GM19351 (cell line): ENCODE measurements at regions not wholly inside any gene's neighbourhood (a gene's known extent, or its start where the extent isn't known, plus 50 kb on each side); places are given as distances from the start of the nearest gene placed in this dataset.

Source experiments
- ATAC-seq: cut with Tn5 transposase; IDR thresholded peaks from one replicate; pipeline ENCODE4 v1.9.1; 2021; ENCODE audit warnings: mild to moderate bottlenecking, moderate library complexity; ENCODE audit not compliant: unreplicated experiment

GRCh38 chr3:3689601-3690375, 109.4 kb upstream of the LRRN1 start:
- ATAC-seq: no peak

GRCh38 chr3:3686907-3687648, 112.2 kb upstream of the LRRN1 start:
- no peak for ATAC-seq

DNA sequence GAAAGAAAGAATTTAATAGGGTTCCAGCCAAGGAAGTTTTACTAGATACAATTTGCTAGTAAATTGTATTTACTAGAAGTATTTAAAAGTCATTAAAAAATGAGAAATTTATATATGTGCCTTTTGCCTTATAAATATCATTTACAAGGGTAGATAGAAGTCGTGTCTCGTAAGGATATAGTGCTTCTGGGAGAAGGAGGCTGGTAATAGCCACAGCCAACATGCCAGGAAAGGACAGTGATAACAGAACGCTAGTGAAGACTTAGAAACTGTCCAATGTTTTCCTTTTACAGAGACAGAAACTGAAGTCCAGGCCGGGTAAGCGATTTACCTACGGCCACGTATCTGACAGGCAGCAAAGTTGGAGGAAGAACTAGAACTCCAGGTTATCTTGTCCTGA, 113.5 kb upstream of the LRRN1 start:
- ATAC-seq: no peak

DNA sequence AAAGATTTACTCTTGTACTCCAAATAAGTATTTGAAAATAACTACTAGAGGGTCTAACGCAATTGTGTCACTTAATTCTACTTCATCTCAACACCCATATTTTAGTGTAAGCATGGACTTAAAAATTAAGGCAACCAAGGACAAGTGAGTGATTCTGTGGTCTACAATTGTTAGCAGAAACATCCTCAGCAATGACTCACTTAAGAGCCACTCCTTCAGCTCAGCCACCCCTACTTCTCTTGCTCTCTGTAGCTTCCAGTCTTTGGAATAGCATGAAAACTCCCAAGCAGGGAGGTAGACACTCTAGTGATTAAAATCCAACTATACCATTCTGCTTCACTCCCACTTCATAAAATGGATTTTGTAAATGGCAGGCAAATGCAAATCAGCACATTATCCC, 116.0 kb upstream of the LRRN1 start:
- no peak for ATAC-seq

DNA sequence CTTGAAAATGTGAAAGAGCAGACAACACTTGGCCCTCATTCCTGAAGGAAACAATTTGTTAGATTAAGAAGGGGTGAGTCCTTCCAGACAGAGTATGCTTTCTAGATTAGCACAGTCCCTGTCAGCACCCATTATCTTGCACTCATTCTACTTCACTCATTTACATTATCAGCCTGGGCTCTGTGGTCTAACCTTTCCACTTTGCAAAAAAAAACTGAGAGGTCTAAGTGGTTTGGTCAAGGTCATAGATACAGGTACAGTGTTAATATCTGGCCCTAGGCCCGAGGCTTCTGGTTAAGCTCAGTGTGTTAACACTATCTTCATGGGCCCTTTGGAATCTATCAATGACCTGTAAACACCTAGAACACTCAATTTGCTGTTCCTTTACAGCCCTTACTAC, 123.4 kb upstream of the LRRN1 start:
- ATAC-seq: peak; percentile 42

- no peak for ATAC-seq
Observed at GRCh38 chr3:3675186-3675585, 124.0 kb upstream of the LRRN1 start.

GRCh38 chr3:3666664-3667063, 132.6 kb upstream of the LRRN1 start:
- ATAC-seq: peak; percentile 98

DNA sequence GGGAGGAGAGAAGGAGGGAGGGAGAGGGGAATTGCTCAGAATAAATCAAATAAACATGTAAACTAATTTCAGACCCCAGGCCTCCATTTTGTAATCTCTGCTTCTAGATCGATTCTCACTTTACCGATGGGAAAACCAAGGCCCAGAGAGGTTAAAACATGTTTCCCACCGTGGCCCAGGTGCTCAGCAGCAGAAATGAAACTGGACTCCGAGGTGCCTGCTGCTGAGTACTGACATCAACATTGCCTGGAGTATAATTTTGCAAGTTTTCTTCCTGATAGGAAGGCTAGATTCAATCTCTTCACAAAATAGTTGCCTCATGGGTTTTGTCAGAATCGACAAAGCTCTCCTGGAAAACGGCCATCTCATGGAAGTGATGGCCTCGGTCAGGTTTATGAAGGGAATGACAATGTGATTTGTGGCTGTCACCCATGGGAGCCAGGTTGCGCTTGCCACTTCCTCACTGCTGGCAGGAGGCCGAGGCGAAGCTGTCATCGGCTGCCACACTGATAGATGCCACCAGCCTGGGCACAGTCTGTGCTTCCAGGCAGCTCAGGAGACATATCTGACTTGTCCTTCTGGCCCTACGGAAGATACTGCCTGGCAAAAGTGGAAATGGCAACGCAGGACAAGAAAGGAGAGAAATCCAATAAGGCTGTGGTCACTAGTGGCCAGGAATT, 133.1 kb upstream of the LRRN1 start:
- peak; percentile 40 for ATAC-seq

GRCh38 chr3:3665546-3665945, 133.7 kb upstream of the LRRN1 start:
- ATAC-seq: no peak

DNA sequence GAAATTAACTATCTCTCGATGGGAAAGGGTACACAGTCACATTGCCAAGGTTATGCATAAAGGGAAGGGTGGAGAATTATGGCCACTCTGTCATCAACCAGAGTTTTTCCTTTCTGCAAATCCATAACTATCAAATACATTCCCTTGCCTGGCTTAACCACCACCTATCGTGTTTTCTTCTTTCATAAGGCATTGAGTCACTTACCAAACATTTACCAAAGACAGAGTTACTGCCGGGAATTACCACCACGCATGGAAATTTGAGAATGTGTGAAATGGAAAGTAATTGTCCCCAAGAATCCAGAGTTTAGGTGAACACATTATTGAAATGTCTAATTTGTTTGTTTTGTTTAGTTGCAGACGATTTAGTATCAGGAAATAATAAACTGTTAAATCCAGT, 134.3 kb upstream of the LRRN1 start:
- ATAC-seq: no peak

GRCh38 chr3:3662610-3663009, 136.6 kb upstream of the LRRN1 start:
- ATAC-seq: no peak

DNA sequence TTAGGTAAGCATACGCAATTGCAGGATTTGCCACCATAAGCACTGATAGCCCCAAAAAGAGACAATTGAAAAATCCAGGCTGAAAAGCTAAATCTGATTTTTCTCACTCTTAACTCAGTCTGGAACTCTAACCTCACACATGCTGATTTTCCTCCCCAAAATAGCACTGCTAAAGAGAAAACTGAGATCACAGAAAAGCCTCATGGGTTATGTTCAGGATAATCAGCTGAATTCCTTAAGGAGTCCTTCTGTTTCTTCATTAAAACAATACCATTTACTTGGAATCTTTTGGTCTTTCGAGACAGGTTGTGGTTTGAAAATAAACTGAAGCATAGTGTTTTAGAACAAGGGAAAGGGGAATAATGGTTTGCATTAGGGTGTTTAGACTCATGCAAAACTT, 144.3 kb upstream of the LRRN1 start:
- no peak for ATAC-seq

DNA sequence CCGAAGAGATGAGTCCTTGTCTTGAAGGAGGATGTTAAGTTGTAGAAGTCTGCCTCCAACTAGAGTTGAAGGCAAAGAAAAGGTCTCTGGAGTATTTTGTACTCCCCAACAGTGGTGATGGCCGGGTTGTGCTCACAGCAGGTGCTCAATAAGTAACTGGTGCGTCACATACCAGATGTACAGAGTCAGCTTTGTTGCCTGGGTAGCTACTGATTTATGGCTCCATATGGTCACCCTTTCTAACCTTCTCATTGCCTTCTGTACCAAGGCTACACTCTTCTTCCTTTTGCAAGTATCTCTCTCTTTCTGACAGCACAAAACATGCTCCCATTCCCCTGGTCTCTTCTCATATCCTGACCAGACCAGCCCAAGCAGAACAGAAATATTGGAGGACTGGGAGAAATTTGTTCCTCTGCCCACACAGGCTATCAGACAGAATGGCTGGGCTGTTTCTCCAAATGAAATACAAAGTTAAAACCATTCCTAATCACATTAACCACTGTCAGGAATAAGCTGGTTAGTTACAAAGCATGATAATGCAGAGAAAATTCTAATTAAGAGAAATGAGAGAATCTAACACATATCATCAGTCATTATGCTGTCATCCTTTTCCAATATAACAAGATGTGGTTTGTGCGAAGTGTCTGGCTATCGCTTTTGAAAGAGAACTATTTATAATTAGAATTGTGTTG, 150.1 kb upstream of the LRRN1 start:
- no peak for ATAC-seq

DNA sequence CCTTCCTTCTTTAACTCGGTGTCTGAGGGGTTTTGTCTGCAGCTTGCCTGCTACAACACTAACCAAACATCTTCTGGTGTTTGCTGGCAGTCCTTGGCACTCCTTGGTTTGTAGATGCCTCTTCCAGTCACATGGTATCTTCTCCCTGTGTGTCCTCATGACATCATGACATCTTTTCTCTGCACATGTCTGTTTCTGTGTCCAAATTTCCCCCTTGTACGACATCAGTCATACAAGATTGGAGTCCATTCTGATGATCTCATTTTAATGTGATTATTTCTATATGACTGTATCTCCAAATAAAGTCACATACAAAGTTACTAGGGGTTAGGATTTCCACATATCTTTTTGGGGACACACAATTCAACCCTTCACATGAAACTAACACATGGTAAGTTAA, 152.3 kb upstream of the LRRN1 start:
- no peak for ATAC-seq

DNA sequence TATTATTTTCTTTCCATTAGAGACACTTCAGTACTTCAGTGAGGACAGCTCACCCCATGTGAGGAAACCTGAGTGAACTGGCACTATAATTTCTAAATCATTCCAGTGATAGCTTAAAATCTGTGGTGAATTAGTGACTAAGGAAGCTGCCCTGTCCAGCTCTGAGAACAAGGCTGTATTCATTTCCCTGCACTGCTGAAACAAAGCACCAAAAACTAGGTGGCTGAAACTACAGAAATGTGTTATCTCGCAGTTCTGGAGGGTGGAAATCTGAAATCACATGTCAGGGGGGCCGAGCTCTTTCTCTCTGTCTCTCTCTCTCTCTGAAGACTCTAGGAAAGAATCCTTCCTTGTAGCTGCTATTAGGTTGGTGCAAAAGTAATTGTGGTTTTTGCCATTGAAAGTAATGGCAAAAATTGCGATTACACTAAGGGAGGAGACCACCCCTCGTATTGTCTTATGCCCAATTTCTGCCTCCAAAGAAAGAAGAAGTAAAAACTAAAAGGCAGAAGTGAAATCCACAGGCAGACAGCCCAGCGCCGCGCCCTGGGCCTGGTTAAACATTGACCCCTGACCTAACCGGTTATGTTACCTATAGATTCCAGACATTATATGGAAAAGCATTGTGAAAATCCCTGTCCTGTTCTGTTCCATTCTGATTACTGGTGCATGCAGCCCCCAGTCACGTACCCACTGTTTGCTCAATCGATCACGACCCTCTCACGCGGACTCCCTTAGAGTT, 153.0 kb upstream of the LRRN1 start:
- ATAC-seq: peak; percentile 93

GRCh38 chr3:3641877-3642455, 157.3 kb upstream of the LRRN1 start:
- ATAC-seq: no peak

GRCh38 chr3:3639078-3639477, 160.2 kb upstream of the LRRN1 start:
- ATAC-seq: no peak

GRCh38 chr3:3636815-3637214, 162.4 kb upstream of the LRRN1 start:
- no peak for ATAC-seq

DNA sequence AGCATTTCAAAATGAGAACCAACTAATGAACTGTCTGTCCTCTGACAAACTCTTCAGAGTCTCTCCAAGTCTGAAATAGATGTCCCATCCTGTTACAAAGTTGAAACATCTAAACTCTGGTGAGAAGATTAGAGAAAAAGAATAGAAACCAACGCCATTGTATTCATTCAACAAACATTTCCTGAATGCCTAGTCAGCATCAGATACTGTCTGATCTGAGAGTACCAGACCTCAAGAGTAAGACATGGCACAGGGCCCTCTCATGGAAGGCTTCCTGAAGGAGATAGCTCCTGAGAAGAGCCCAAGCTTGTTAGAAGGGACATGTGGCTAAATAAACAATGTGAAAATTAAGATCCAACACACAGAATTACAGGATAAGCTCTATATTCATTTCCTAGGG, 164.1 kb upstream of the LRRN1 start:
- ATAC-seq: no peak

DNA sequence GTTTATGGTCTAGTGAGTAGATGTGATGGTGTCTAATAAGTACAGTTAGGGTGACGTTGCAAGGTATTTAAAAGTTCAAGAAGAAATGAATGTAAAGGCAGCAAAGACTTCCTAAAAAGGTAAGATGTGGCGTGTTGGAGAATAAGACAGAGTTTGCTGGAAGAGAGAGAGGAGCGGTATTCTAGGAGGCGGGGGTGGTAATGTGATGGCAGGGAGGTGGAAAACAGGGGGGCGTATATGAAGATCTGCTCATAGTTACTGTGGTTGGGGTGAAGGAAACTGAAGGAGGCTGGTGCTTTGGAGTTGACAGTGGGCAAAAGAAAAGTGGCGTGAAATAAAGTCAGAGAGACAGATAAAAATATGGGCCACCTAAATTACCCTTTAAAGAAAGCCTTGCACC, 164.9 kb upstream of the LRRN1 start:
- no peak for ATAC-seq
